ENCODE measurements at regions not wholly inside any gene's neighbourhood (a gene's known extent, or its start where the extent isn't known, plus 50 kb on each side); places are given as distances from the start of the nearest gene placed in this dataset. TPM values are rescaled to one million over a fixed set of nuclear protein-coding genes. Genes with fewer than 3 reads are reported as not detected.

DNA sequence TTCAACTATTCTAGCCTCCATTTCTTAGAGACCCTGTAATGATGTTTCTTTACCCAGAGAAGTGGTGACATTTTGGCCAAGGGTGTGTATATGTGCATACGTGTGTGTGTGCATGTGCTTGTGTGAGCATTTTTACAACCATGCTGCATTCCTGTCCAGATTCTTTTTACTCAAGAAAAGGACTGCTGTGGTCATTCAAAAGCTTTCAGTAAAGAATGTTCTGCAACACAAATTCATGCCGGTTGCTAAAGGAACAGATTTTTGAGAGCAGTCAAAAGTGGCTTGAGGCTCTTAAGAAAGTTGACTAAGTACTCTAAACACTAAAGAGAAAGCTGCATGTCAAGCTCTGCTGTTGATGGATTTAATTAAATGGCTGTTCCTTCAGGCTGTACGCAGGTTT is 65.0 kb upstream of the FMR1 start:
- no peak for ATAC-seq (ENCODE audit: low FRiP score)
- no peak for TF ChIP-seq CTCF (IDR thresholded peaks at IDR 0.05)

DNA sequence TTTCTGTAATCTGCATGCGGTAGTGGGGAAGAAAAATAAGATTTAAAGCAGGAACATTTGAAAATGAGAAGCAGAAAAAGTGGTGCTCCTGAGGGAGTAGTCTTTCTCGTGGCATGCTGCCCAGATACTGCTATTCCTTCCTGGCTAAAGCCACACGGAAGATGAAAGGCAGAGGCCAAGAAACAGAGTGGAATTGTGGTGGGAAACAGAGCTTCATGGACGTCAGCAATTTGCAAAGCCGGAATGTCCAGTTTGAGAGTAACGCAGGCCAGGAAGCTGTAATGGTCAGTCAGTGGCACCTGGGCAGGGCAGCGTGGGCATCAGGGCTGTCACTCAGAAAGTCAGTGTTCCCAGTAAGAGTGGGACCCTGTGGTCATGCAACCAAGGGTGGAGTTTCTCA is 63.7 kb upstream of the FMR1 start:
- no peak for DNase-seq (ENCODE audit: low spot score)
- TF ChIP-seq CTCF (IDR thresholded peaks at IDR 0.05), result no peak
- ATAC-seq (ENCODE audit: low FRiP score), result no peak

More for the DNA sequence above, 65.0 kb upstream of the FMR1 start:
- DNase-seq (ENCODE audit: low spot score), result no peak

- ATAC-seq (ENCODE audit: low FRiP score) (no peak), DNase-seq (ENCODE audit: low spot score) (no peak)
- TF ChIP-seq CTCF (IDR thresholded peaks at IDR 0.05), result no peak
Observed at GRCh38 chrX:147848543-147849443, 62.9 kb upstream of the FMR1 start.

DNA sequence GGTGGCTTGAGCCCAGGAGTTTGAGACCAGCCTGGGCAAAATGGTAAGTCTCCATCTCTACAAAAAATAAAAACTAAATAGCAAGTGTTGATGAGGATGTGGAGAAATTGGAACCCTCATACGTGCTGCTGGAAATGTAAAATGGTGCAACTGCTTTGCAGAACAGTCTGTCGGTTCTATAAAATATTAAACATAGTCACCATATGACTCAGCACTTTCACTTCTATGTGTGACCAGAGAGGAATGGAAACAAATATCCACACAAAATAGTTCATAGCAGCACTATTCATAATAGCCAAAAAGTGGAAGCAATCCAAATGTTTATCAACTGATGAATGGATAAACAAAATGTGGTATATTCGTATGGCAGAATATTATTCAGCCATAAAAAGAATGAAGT is 60.8 kb upstream of the FMR1 start:
- no peak for ATAC-seq (ENCODE audit: low FRiP score)

GRCh38 chrX:147853701-147854100 is 58.0 kb upstream of the FMR1 start:
- DNase-seq (ENCODE audit: low spot score), result no peak

More for the DNA sequence above, 60.8 kb upstream of the FMR1 start:
- TF ChIP-seq CTCF (IDR thresholded peaks at IDR 0.05), result no peak
- no peak for DNase-seq (ENCODE audit: low spot score)

DNA sequence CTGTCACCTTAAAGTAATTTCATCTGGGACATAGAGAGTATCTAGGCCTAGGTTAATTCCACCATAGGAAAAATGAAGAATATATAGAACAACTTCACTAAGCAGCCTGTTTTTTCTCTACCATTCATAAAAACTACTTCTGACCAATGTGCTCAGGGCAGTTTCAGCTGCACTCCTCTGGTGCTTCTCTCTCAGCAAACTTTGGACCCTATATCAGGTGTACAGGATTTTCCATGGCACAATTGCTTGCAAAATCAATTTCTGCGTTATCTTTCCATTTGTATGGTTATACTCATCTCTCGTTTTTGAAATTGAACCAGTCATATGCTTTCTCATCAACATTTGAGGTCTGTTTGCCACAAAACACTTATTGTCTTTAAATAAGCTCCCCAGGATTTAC is 52.1 kb upstream of the FMR1 start:
- no peak for DNase-seq (ENCODE audit: low spot score)
- ATAC-seq (ENCODE audit: low FRiP score), result no peak
- TF ChIP-seq CTCF (IDR thresholded peaks at IDR 0.05), result no peak

More at GRCh38 chrX:147853701-147854100, 58.0 kb upstream of the FMR1 start:
- no peak for TF ChIP-seq CTCF (IDR thresholded peaks at IDR 0.05)
- ATAC-seq (ENCODE audit: low FRiP score), result no peak

Small RNAs in the stretch of these regions (small RNA-seq; reads per million reads assigned to genes)
- not detected for gene AC016925.1
- gene AC016925.2, result not detected
- gene AL009048.1, result not detected
- not detected for gene AL096861.1
- not detected for gene RNU6-382P
